Thoracic aorta (tissue), 2 donors: ENCODE measurements at regions not wholly inside any gene's neighbourhood (a gene's known extent, or its start where the extent isn't known, plus 50 kb on each side); places are given as distances from the start of the nearest gene placed in this dataset.

Experiments
- ATAC-seq: fragments of 150-250 bp; one replicate; pipeline ENCODE4 v1.8.0; 2017; ENCODE audit warnings: low read depth; ENCODE audit not compliant: insufficient number of reproducible peaks, low FRiP score
- DNase-seq: peaks from one replicate; pipeline ENCODE4 v3.0.0-alpha.2; 2020; ENCODE audit warnings: low spot score
- H3K27ac ChIP-seq, 2 donors: fragments of 200-600 bp; sonication (generic); 1 replicate in 1 of 2; 2 replicates in 1 of 2; pipeline ENCODE4 v1.5.1; 2016; ENCODE audit warnings: mild to moderate bottlenecking in 2 of 2, moderate library complexity in 2 of 2
- H3K27me3 ChIP-seq: fragments of 200-600 bp; sonication (generic); replicated peaks from 2 replicates; pipeline ENCODE4 v1.6.0; 2016; ENCODE audit warnings: mild to moderate bottlenecking; ENCODE audit not compliant: insufficient read depth
- H3K36me3 ChIP-seq: fragments of 200-600 bp; sonication (generic); one replicate; pipeline ENCODE4 v1.5.1; 2016
- H3K4me1 ChIP-seq, 2 donors: fragments of 200-600 bp; sonication (generic); 1 replicate in 1 of 2; 2 replicates in 1 of 2; pipeline versions ENCODE4 v1.5.1 to v1.6.0; 2016; ENCODE audit warnings: low read depth in 2 of 2, mild to moderate bottlenecking in 1 of 2; ENCODE audit not compliant: control insufficient read depth in 1 of 2
- H3K4me3 ChIP-seq: fragments of 200-600 bp; sonication (generic); 2 replicates; pipeline ENCODE4 v1.5.1; 2016; ENCODE audit warnings: mild to moderate bottlenecking
- H3K9me3 ChIP-seq: fragments of 200-600 bp; sonication (generic); 2 replicates; pipeline ENCODE4 v1.5.1; 2016
- CTCF ChIP-seq: fragments of 200-600 bp; sonication (generic); IDR thresholded peaks from one replicate; pipeline ENCODE4 v1.5.1; 2019; ENCODE audit warnings: antibody characterized with exemption

DNA sequence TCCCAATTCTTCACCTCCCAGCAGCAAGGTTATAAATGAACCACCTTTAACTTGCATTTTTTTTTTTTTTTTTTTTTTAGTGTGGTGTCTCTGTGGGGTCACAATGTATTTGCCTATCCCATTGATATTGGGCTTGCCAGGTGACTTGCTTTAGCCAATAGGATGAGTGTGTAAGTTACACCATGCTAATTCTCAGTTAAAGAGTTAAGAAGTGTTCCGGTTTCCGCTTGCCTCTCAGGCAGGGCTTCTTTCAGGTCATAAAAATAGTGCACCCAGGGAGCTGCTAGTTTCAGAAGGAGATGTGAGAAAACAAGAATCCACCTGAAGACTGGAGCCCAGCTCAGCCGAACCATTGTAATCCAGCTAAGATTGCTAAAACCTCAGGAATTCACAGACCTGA is 84.2 kb upstream of the PTPRD start:
- no peak overlapping the region for H3K4me3 ChIP-seq
- no peak for DNase-seq
- H3K27me3 ChIP-seq, result no peaks in the 10 kb centered on the region
- H3K27ac ChIP-seq, result no peak overlapping the region
- no peaks in the 10 kb centered on the region for H3K36me3 ChIP-seq
- H3K4me1 ChIP-seq, result no peaks in the 10 kb centered on the region
- ATAC-seq, result no peak
- no peaks in the 10 kb centered on the region for H3K9me3 ChIP-seq
- TF ChIP-seq CTCF, result no peak

- Histone ChIP-seq H3K36me3 (no peaks in the 10 kb centered on the region), H3K4me3 (no peak overlapping the region), H3K27me3 (no peaks in the 10 kb centered on the region), H3K27ac (no peak overlapping the region), H3K4me1 (no peaks in the 10 kb centered on the region), H3K9me3 (no peaks in the 10 kb centered on the region)
- DNase-seq (no peak), ATAC-seq (no peak)
- no peak for TF ChIP-seq CTCF
These were observed 87.5 kb upstream of the PTPRD start for GRCh38 chr9:10700291-10700690.

GRCh38 chr9:10700915-10701314 is 88.1 kb upstream of the PTPRD start:
- DNase-seq, result no peak
- Histone ChIP-seq H3K36me3 (no peaks in the 10 kb centered on the region), H3K27me3 (no peaks in the 10 kb centered on the region), H3K27ac (no peak overlapping the region), H3K4me1 (no peaks in the 10 kb centered on the region), H3K4me3 (no peak overlapping the region), H3K9me3 (no peaks in the 10 kb centered on the region)
- no peak for ATAC-seq
- no peak for TF ChIP-seq CTCF

DNA sequence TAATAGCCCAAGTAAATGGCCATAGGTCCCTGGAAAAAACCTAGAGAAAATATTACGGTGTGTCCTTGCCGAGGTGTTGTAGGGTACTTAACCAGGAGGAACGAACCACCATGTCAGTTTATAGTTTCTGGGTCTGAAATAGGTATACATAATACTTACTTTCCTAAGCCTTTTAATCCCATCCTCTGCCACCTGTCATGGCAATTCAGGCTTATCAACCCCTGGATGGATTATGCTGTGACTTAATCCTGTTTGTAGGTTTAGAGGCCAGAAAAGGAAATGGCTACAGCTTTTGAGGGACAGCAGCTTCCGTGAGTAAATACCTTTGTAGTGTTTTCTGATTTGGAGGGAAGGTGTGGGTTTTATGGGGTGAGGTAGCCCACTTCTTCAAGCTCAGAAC is 89.1 kb upstream of the PTPRD start:
- no peaks in the 10 kb centered on the region for H3K36me3 ChIP-seq
- ATAC-seq, result no peak
- no peaks in the 10 kb centered on the region for H3K4me1 ChIP-seq
- H3K27ac ChIP-seq, result no peak overlapping the region
- DNase-seq, result no peak
- H3K4me3 ChIP-seq, result no peak overlapping the region
- TF ChIP-seq CTCF, result no peak
- H3K9me3 ChIP-seq, result no peaks in the 10 kb centered on the region
- H3K27me3 ChIP-seq, result no peaks in the 10 kb centered on the region

DNA sequence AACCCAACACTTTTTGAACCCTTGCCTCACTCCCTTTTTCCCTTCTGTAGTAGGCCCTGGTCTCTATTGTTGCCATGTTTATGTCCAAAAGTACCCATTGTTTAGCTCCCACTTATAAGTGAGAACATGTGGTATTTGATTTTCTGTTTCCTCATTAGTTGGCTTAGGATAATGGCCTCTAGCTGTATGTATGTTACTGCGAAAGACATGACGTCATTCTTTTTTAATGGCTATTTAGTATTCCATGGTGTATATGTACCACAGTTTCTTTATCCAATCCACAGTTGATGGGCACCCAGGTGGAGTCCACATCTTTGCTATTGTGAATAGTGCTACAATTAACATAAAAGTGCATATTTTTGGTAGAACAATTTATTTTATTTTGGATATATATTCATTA is 90.3 kb upstream of the PTPRD start:
- no peaks in the 10 kb centered on the region for H3K4me1 ChIP-seq
- DNase-seq, result no peak
- no peak overlapping the region for H3K27ac ChIP-seq
- H3K4me3 ChIP-seq, result no peak overlapping the region
- no peaks in the 10 kb centered on the region for H3K27me3 ChIP-seq
- no peaks in the 10 kb centered on the region for H3K36me3 ChIP-seq
- no peak for ATAC-seq
- no peak for TF ChIP-seq CTCF
- H3K9me3 ChIP-seq, result no peaks in the 10 kb centered on the region
